ENCODE measurements at regions not wholly inside any gene's neighbourhood (a gene's known extent, or its start where the extent isn't known, plus 50 kb on each side); places are given as distances from the start of the nearest gene placed in this dataset.
"Not testable (repeated sequence)": the region's sequence is repeated elsewhere in the genome, so short reads cannot be mapped to it uniquely, and the experiment has no call there.

GRCh38 chr1:69103213-69103612 lies 464.5 kb upstream of the LRRC7 start:
- DNase-seq (ENCODE audit: insufficient read length, low spot score) (no peak), FAIRE-seq (no peak)
- TF ChIP-seq, protein P1, sequence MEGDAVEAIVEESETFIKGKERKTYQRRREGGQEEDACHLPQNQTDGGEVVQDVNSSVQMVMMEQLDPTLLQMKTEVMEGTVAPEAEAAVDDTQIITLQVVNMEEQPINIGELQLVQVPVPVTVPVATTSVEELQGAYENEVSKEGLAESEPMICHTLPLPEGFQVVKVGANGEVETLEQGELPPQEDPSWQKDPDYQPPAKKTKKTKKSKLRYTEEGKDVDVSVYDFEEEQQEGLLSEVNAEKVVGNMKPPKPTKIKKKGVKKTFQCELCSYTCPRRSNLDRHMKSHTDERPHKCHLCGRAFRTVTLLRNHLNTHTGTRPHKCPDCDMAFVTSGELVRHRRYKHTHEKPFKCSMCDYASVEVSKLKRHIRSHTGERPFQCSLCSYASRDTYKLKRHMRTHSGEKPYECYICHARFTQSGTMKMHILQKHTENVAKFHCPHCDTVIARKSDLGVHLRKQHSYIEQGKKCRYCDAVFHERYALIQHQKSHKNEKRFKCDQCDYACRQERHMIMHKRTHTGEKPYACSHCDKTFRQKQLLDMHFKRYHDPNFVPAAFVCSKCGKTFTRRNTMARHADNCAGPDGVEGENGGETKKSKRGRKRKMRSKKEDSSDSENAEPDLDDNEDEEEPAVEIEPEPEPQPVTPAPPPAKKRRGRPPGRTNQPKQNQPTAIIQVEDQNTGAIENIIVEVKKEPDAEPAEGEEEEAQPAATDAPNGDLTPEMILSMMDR (IDR thresholded peaks at IDR 0.05; ENCODE audit: insufficient read depth, missing control alignments): no peak

DNA sequence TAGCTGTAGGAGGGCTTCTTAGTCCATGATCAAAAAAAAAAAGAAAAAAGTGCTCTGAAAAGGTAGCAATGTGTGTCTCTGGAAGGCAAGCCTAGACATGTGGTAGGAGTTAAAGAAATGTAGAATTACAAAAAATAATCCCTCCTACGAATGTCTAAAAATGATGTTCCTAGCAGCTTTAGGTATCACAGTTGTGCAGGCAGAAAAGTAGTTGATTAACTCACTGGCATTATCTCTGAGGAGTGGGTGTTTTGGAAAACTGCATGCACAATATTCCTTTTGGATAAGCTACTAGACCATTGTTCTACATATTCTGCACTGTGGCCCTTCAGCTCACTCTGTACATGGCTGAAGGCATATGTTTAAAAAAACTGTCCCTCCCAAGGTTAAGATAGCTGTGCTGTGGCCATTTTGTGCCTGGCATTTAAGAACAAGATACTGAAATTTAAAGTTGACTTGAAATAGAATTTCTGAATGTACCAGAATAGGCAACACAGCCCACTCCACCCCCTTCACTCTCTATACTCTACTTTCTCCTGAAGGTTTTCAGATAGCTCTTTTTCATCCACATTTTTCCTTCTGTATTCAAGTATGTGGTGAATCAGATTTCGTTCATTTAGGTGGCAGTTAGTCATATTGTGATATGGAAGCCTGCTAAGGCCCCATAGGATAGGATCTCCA lies 463.9 kb upstream of the LRRC7 start:
- no peak for DNase-seq (ENCODE audit: insufficient read length, low spot score)
- TF ChIP-seq, protein P1 (IDR thresholded peaks at IDR 0.05; ENCODE audit: insufficient read depth, missing control alignments): no peak
- no peak for FAIRE-seq

- no peak for FAIRE-seq
- no peak for DNase-seq (ENCODE audit: insufficient read length, low spot score)
- TF ChIP-seq, protein P1 (IDR thresholded peaks at IDR 0.05; ENCODE audit: insufficient read depth, missing control alignments): no peak
These were observed 462.8 kb upstream of the LRRC7 start for GRCh38 chr1:69104894-69105293.

GRCh38 chr1:69109277-69109676 lies 458.4 kb upstream of the LRRC7 start:
- DNase-seq (ENCODE audit: insufficient read length, low spot score) (no peak), FAIRE-seq (no peak)
- TF ChIP-seq, protein P1 (IDR thresholded peaks at IDR 0.05; ENCODE audit: insufficient read depth, missing control alignments): no peak

DNA sequence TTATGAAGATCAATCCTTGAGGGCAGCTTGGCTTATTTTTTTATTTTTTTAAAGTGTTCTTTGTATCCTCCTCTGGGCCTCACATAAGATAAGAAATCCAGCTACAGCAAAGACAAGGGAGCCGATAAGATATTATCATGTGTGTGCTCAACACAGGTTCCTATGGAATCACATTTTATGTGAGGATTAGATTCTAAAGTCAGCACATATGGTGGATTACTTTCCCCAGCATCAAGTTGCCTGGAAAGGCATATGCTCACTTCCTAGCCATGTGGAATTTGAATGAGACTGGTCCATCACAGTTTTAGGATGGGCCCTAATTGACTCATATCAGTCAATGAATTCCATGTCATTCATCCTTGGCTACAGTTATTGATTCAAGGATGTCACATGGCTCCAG lies 456.9 kb upstream of the LRRC7 start:
- TF ChIP-seq, protein P1 (IDR thresholded peaks at IDR 0.05; ENCODE audit: insufficient read depth, missing control alignments): no peak
- FAIRE-seq (no peak), DNase-seq (ENCODE audit: insufficient read length, low spot score) (no peak)

DNA sequence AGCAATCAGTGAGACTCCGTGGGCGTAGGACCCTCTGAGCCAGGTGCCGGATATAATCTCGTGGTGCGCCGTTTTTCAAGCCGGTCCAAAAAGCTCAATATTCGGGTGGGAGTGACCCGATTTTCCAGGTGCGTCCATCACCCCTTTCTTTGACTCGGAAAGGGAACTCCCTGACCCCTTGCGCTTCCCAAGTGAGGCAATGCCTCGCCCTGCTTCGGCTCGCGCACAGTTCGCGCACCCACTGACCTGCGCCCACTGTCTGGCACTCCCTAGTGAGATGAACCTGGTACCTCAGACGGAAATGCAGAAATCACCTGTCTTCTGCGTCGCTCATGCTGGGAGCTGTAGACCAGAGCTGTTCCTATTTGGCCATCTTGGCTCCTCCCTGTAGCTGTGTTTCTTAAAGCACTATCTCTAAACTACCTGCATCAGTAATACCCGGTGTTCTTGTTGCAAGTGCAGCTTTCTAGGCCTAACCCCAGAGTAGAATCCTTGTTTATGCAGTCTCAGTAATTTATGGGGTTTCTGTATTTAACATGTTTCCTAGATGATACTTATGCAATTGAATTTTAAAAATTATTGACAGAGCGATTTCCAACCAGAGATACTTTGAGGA lies 447.5 kb upstream of the LRRC7 start:
- DNase-seq (ENCODE audit: insufficient read length, low spot score); FAIRE-seq: not testable (repeated sequence)

- DNase-seq (ENCODE audit: insufficient read length, low spot score) (no peak), FAIRE-seq (no peak)
- TF ChIP-seq, protein P1 (IDR thresholded peaks at IDR 0.05; ENCODE audit: insufficient read depth, missing control alignments): no peak
These were observed 446.9 kb upstream of the LRRC7 start for GRCh38 chr1:69120817-69121216.

Data from D721Med (cell line).